ENCODE measurements at regions not wholly inside any gene's neighbourhood (a gene's known extent, or its start where the extent isn't known, plus 50 kb on each side); places are given as distances from the start of the nearest gene placed in this dataset.

DNA sequence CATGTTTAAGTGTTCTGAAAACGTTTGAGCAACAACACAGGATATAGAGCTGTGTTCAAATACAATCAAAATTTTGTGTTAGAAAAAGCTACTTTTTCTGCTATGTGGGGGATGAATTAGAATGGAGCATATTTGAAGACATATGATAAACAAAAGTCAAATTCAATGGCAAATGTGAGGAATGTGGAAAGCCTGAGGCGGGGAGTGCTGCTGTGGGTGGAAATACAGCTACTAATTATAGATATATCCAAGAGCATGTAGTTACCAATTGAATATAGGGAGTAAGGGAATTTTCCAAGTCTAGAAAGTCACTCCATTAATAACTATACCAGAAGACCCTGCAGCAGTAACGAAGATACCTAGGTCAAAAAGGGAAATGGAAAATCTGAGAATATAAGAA, 2370.4 kb upstream of the TENM3 start:
- TF ChIP-seq TAF1 (IDR thresholded peaks at IDR 0.05; ENCODE audit: borderline replicate concordance, low read depth, low read length): no peak
- TF ChIP-seq POLR2A (IDR thresholded peaks at IDR 0.05; ENCODE audit: low read depth, low read length): no peak
- no peak for TF ChIP-seq POLR2AphosphoS5 (IDR thresholded peaks at IDR 0.05; ENCODE audit: low read depth, low read length)
- no peak for DNase-seq (ENCODE audit: insufficient read length)
- no peak for FAIRE-seq

- no peak for FAIRE-seq
- TF ChIP-seq TAF1 (IDR thresholded peaks at IDR 0.05; ENCODE audit: borderline replicate concordance, low read depth, low read length) (no peak), POLR2A (IDR thresholded peaks at IDR 0.05; ENCODE audit: low read depth, low read length) (no peak), POLR2AphosphoS5 (IDR thresholded peaks at IDR 0.05; ENCODE audit: low read depth, low read length) (no peak)
- no peak for DNase-seq (ENCODE audit: insufficient read length)
These were observed 2362.4 kb upstream of the TENM3 start for GRCh38 chr4:179880756-179881155.

DNA sequence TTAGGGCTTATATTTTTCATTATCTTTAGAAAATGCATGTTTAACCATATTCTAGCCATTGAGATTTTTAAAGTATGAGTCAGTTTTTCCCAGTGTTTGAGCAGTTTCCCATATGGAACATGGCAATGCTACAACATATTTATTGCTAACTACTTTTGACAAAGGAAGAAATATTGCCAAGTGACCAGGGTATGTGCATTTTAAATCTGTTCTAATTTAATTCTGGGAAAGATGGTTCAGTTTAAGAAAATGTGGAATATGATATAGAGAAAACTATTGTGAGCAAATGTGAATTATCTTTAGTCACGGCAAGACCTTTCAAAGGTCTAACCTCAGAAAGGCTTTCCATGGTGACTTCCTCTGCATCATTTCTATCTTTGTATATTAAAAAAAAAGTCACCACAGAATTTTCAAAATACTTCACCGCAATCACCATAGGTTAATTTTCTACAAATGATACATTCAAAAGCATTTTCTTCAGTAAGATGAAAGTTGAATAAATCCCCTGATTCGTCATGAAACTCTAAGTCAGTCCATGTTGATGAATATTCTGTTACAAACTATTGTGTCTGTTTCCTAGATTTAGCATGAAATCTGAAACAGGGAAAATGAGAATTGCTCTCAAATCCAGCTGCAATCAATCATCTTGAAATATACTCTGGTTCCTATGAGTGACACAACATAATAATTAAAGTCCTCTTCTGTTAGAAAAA, 2349.0 kb upstream of the TENM3 start:
- TF ChIP-seq TAF1 (IDR thresholded peaks at IDR 0.05; ENCODE audit: borderline replicate concordance, low read depth, low read length): no peak
- no peak for TF ChIP-seq POLR2A (IDR thresholded peaks at IDR 0.05; ENCODE audit: low read depth, low read length)
- no peak for TF ChIP-seq POLR2AphosphoS5 (IDR thresholded peaks at IDR 0.05; ENCODE audit: low read depth, low read length)
- FAIRE-seq (no peak), DNase-seq (ENCODE audit: insufficient read length) (no peak)

- FAIRE-seq: no peak
These were observed 2323.6 kb upstream of the TENM3 start for GRCh38 chr4:179919587-179919986.

GRCh38 chr4:179927473-179927872, 2315.7 kb upstream of the TENM3 start:
- no peak for TF ChIP-seq POLR2AphosphoS5 (IDR thresholded peaks at IDR 0.05; ENCODE audit: low read depth, low read length)
- no peak for TF ChIP-seq TAF1 (IDR thresholded peaks at IDR 0.05; ENCODE audit: borderline replicate concordance, low read depth, low read length)
- no peak for TF ChIP-seq POLR2A (IDR thresholded peaks at IDR 0.05; ENCODE audit: low read depth, low read length)
- DNase-seq (ENCODE audit: insufficient read length): no peak

More at GRCh38 chr4:179919587-179919986, 2323.6 kb upstream of the TENM3 start:
- TF ChIP-seq TAF1 (IDR thresholded peaks at IDR 0.05; ENCODE audit: borderline replicate concordance, low read depth, low read length) (no peak), POLR2AphosphoS5 (IDR thresholded peaks at IDR 0.05; ENCODE audit: low read depth, low read length) (no peak), POLR2A (IDR thresholded peaks at IDR 0.05; ENCODE audit: low read depth, low read length) (no peak)
- DNase-seq (ENCODE audit: insufficient read length): no peak

GRCh38 chr4:179941911-179942310, 2301.3 kb upstream of the TENM3 start:
- no peak for FAIRE-seq
- no peak for TF ChIP-seq POLR2A (IDR thresholded peaks at IDR 0.05; ENCODE audit: low read depth, low read length)
- no peak for TF ChIP-seq POLR2AphosphoS5 (IDR thresholded peaks at IDR 0.05; ENCODE audit: low read depth, low read length)
- no peak for TF ChIP-seq TAF1 (IDR thresholded peaks at IDR 0.05; ENCODE audit: borderline replicate concordance, low read depth, low read length)
- no peak for DNase-seq (ENCODE audit: insufficient read length)

More at GRCh38 chr4:179927473-179927872, 2315.7 kb upstream of the TENM3 start:
- no peak for FAIRE-seq

DNA sequence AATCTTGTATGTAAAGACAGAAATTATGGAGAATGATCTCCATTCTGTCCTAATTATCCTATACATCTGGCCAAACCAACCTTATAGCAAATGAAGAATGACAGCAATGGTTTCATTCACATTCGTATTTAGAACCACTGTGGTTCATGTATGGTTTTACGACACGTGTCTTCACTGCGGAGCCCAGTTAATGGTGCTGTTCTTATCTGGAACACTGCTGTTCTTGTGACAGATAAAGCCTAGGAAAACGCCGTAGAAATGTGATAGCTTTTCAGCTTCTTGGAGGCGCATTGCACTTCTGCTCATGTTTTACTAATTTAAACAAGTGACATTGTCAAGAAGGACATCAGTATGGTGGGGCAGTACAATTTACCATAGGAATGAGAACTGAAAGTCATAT, 2266.4 kb upstream of the TENM3 start:
- TF ChIP-seq POLR2A (IDR thresholded peaks at IDR 0.05; ENCODE audit: low read depth, low read length) (no peak), POLR2AphosphoS5 (IDR thresholded peaks at IDR 0.05; ENCODE audit: low read depth, low read length) (no peak), TAF1 (IDR thresholded peaks at IDR 0.05; ENCODE audit: borderline replicate concordance, low read depth, low read length) (no peak)
- DNase-seq (ENCODE audit: insufficient read length): no peak
- FAIRE-seq: no peak

DNA sequence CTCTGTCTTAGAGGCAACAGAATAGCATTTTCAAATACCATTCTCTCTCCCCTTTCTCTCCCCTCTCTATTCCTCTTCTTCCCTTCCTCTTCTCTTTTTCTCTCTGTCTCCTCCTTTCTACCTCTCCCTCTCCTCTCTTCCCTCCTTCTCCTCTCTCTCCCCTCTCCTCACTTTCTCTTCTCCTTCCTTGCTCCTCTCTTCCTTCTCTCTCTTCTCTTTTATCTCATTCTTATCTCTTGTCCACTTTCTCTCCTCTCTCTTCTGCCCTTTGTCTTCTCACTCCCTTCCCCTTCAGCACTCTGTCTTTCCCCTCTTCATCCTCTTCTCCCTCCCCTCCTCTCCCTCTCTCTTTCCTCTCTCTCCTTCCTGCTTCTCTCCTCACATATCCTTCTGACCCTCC, 2265.8 kb upstream of the TENM3 start:
- FAIRE-seq (no peak), DNase-seq (ENCODE audit: insufficient read length) (no peak)
- TF ChIP-seq TAF1 (IDR thresholded peaks at IDR 0.05; ENCODE audit: borderline replicate concordance, low read depth, low read length) (no peak), POLR2A (IDR thresholded peaks at IDR 0.05; ENCODE audit: low read depth, low read length) (no peak), POLR2AphosphoS5 (IDR thresholded peaks at IDR 0.05; ENCODE audit: low read depth, low read length) (no peak)

DNA sequence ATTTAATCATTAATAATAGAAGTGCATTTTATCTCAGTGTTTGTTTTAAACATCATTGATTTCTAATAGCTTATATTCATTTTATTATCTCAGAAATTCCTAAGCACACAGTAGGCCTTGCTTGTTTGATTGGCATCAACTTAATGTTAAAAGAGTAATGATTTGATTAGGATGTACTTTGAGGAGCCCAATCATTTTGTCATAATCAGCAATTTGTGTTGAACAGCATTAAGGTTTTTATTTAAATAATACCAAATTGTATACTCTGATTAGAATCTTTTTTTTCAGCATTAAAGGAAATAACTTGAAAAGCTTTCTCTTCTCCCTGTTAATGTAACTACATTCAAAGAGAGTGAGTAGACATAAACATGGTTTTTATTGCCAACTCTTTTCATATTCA, 2262.0 kb upstream of the TENM3 start:
- no peak for DNase-seq (ENCODE audit: insufficient read length)
- FAIRE-seq: no peak
- no peak for TF ChIP-seq TAF1 (IDR thresholded peaks at IDR 0.05; ENCODE audit: borderline replicate concordance, low read depth, low read length)
- no peak for TF ChIP-seq POLR2AphosphoS5 (IDR thresholded peaks at IDR 0.05; ENCODE audit: low read depth, low read length)
- TF ChIP-seq POLR2A (IDR thresholded peaks at IDR 0.05; ENCODE audit: low read depth, low read length): no peak

DNA sequence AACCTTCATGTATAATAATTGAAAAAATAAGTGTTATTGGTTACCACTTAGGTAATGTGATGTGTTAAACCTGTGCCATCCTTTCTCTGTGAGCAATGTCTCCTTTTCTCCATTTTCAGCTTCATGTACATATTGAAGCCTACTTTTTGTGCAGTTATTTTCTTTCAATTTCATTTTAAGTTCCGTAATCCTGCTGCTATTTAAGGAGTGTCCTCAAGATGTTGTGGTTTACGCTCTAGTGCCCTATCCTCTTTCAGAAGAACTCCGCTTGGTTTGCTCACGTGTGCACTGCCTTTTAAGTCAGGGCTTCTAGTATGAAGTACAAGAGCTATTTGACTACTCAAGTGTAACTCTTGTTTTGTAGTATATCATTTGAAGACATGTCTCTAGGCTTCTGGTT, 2253.2 kb upstream of the TENM3 start:
- DNase-seq (ENCODE audit: insufficient read length): no peak
- TF ChIP-seq TAF1 (IDR thresholded peaks at IDR 0.05; ENCODE audit: borderline replicate concordance, low read depth, low read length) (no peak), POLR2AphosphoS5 (IDR thresholded peaks at IDR 0.05; ENCODE audit: low read depth, low read length) (no peak), POLR2A (IDR thresholded peaks at IDR 0.05; ENCODE audit: low read depth, low read length) (no peak)
- peak; percentile 80 for FAIRE-seq

GRCh38 chr4:180009316-180009715, 2233.9 kb upstream of the TENM3 start:
- no peak for FAIRE-seq
- DNase-seq (ENCODE audit: insufficient read length): no peak

GRCh38 chr4:180028682-180029081, 2214.5 kb upstream of the TENM3 start:
- DNase-seq (ENCODE audit: insufficient read length): no peak
- TF ChIP-seq POLR2AphosphoS5 (IDR thresholded peaks at IDR 0.05; ENCODE audit: low read depth, low read length): no peak
- no peak for TF ChIP-seq TAF1 (IDR thresholded peaks at IDR 0.05; ENCODE audit: borderline replicate concordance, low read depth, low read length)
- TF ChIP-seq POLR2A (IDR thresholded peaks at IDR 0.05; ENCODE audit: low read depth, low read length): no peak
- FAIRE-seq: no peak

More at GRCh38 chr4:180009316-180009715, 2233.9 kb upstream of the TENM3 start:
- TF ChIP-seq POLR2AphosphoS5 (IDR thresholded peaks at IDR 0.05; ENCODE audit: low read depth, low read length) (no peak), POLR2A (IDR thresholded peaks at IDR 0.05; ENCODE audit: low read depth, low read length) (no peak), TAF1 (IDR thresholded peaks at IDR 0.05; ENCODE audit: borderline replicate concordance, low read depth, low read length) (no peak)
